GM12891 (cell line): ENCODE measurements at regions not wholly inside any gene's neighbourhood (a gene's known extent, or its start where the extent isn't known, plus 50 kb on each side); places are given as distances from the start of the nearest gene placed in this dataset.

ENCODE experiments used
- POLR2AphosphoS5 ChIP-seq: IDR thresholded peaks from 2 replicates; pipeline ENCODE4 v1.6.1; 2011; ENCODE audit warnings: low read depth, low read length, control low read depth
- POU2F2 ChIP-seq: IDR thresholded peaks from 2 replicates; pipeline ENCODE4 v1.6.1; 2011; ENCODE audit warnings: low read depth, mild to moderate bottlenecking, control low read depth, low read length, moderate library complexity

DNA sequence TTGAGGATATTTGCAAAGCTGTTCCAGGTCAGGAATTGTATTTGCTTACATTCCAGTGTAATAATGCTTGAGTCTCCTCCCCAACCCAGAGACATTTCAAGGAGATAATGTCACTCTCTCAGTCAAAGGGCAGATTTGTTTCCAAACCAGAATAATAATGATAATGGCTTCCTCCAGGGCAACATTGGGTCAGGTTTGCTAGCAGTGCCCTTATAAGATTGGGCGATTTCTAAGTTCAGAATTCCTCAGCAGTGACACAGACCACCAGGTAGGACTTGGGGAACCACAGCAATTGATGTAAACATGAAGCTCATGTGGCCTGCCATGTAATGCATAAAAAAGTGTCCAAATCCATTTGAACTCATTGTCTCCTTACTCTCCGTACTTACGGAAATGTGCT is 125.2 kb downstream of the BMP15 start:
- TF ChIP-seq POU2F2 (no peak), POLR2AphosphoS5 (no peak)
